A549 (cell line): ENCODE measurements at regions not wholly inside any gene's neighbourhood (a gene's known extent, or its start where the extent isn't known, plus 50 kb on each side); places are given as distances from the start of the nearest gene placed in this dataset.

Experiments used
- CEBPB ChIP-seq, 2 experiments: fragments of >200 bp in 1 of 2; sonication (Bioruptor Twin) in 1 of 2; formaldehyde crosslinking in 1 of 2; IDR thresholded peaks; 2 replicates each; pipeline ENCODE4 v1.6.1; 2012 to 2016
- CTCF ChIP-seq: fragments of >200 bp; sonication (Bioruptor Twin); formaldehyde crosslinking; IDR thresholded peaks from 3 replicates; pipeline ENCODE4 v1.5.1; 2016
- POLR2AphosphoS2 ChIP-seq: conservative IDR thresholded peaks from 2 replicates; pipeline ENCODE4 v1.6.1; 2012; ENCODE audit warnings: low read length, improper control_type of control experiment, inconsistent platforms
- RFX5 ChIP-seq: fragments of 450-650 bp; IDR thresholded peaks from 2 replicates; pipeline ENCODE4 v1.7.1; 2014; ENCODE audit warnings: antibody characterized with exemption, mild to moderate bottlenecking, moderate library complexity

DNA sequence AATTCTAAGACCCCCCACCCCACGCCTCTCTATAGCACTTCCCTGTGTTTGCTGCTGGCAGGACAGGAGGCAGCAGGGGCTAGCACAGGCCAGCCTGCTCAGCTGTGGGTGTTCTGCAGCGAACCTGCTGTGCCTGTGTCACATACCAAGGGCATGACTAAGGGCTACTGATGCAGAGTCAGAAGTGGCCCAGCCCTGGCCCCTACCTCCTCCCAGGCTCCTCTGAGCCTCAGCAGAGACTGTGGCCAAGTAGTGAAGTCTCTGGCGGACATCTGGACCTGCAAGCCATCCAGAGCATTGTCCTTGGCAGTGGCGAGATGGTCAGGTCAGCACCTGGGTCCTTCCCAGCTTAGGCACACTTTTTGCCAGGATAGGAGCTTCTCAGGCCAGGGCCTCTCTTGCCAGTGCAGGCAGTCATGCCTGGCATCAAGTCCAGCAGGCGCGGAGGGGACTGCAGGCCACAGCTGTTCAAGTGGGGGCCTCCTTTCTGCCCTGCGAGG, 116.3 kb upstream of the RET start:
- no peak for TF ChIP-seq CTCF
- TF ChIP-seq POLR2AphosphoS2, result no peak
- TF ChIP-seq CEBPB (IDR thresholded peaks at IDR 0.05), result no peak
- no peak for TF ChIP-seq RFX5
